Fibroblast of skin of right biceps (primary cell): ENCODE measurements at regions not wholly inside any gene's neighbourhood (a gene's known extent, or its start where the extent isn't known, plus 50 kb on each side); places are given as distances from the start of the nearest gene placed in this dataset.

ENCODE experiments used
- DNase-seq: peaks from one replicate; pipeline ENCODE4 v3.0.0-alpha.2; 2013

DNA sequence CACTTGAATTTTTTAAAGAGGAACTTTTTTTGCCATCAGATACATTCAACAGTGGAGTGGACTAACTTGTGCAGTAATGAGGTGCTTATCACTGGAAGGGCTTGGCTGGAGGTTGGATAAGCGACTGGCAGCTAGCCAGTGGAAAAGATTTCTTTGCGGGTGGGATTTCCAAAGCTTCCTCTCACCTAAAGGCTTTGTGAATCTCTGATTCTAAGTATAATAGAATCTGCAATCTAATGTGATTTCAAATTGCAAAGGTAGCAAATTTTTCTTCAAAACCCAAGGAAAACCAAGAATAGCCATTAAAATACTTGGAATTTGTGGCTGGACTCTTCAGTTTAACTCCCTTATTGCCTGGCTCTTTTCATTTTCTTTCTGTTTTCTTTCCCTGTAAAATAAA is 460.4 kb upstream of the MARCKS start:
- no peak for DNase-seq

- peak; percentile 93 for DNase-seq
Observed at GRCh38 chr6:113397236-113397635, 459.9 kb upstream of the MARCKS start.

DNA sequence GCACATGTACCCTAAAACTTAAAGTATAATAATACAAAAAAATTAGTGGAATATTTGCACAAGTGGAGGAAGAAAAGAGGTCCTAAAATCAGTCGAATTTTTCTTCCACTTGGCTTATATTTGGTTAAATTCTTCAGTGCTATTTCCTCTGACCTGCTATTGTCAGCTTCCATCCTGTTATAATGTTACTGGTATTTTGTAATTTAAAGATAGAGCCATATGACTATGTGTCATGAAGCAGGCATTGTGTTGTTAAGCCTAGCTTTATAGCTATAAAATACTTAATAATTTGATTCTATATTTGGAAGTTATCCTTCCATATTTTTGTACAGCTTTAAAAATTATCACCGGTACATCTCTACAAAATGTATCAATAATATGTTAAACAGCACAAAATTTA is 455.9 kb upstream of the MARCKS start:
- peak; percentile 16 for DNase-seq

GRCh38 chr6:113402544-113402943 is 454.6 kb upstream of the MARCKS start:
- no peak for DNase-seq

DNA sequence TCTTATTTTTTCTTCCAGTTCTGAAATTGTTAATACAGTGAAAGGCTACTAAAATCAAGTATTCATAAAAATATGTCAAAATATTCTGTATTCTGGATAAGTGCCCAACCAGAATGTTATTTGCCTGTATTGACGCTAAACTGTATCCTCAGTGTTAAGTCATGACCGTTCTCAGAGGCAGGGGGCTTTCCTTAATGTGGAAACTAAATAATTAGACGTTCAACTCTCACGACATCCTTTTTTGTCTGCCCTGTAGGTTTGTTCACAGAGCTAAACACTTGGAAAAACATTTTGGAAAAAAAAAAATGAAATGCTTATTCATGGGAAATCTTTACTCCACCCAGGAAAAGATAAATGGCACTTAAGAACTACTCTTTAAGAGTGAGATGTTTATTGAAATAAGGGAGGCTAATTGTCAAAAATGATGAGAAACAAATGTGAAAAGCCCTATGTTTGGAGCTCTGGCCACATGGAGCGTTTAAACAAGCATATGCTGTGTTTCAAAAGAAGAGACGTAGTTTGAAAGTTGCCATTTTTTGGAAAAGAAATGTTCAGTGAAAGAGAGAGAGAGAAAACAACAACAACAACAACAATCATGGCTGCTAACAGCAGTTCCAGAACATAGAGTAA is 453.1 kb upstream of the MARCKS start:
- no peak for DNase-seq

- no peak for DNase-seq
Observed at GRCh38 chr6:113405326-113406047, 451.7 kb upstream of the MARCKS start.

DNA sequence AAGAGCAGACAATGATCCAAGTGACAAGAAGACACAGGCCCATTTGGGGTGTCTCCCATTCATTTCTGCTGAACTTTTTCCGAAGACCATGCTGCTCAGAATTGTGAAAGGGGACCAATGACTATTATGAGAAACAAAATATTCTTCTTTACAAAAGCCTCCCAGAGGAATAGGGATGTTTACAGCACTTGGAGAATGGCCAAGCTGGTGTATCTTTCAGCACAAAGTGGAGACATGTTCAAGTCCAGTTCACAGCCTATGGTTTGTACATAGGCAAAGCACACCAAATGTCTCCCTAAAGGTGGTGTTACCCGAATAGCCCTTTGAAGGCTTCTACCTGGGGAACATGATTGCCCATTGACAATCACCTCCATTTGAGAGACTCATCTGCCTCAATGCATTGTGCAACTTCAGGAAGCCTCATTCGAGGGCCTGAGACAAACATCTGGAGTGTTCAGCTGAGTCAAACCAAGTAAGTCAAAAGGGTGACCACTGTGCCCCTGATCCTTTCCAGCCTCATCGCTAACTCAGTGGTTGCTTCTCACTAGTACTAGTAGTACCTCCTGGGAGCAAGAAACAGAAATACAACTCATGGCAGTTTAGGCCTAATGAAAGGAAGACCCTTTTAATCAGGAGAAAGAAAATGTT is 451.0 kb upstream of the MARCKS start:
- DNase-seq = no peak

DNA sequence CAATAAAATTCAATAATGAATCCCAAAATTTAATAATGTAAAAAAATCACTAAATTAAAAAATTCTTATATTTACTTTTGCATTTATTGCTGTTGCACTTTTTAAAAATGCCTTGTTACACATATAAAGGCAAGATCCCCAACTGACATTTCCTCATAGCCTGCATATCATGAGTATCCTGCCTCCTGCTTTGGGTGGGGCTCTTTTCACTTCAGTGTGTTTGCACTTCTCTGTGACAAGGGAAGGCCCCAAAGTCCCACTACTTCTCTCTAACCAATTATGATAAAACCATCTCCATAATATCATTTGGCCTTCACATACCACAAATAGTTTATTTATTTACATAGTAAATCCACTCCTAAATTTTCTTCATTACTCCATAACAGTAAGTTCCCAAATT is 446.1 kb upstream of the MARCKS start:
- DNase-seq = peak; percentile 41

- DNase-seq = peak; percentile 46
Observed at GRCh38 chr6:113412589-113413357, 444.4 kb upstream of the MARCKS start.

- DNase-seq = peak; percentile 89
Observed at GRCh38 chr6:113414511-113414910, 442.6 kb upstream of the MARCKS start.

- peak; percentile 81 for DNase-seq
Observed at GRCh38 chr6:113416170-113416569, 441.0 kb upstream of the MARCKS start.

DNA sequence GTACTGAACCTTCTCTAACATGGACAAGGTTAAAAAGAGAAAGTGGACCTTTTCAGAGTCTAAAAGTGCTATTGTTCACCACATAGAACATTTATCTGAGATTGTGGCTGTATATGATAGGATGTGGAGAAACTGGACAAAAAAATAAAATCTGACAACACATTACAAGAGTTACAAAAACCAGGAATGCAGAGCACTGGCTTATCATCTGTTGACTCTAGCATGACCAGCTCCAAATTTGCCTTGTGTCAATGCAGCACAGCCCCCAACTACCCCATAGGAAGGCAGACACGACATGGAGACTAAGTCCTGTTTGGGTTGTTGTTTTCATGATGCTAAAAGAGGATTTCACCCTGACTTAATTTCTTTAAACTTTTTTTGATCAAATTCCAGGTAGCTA is 436.9 kb upstream of the MARCKS start:
- no peak for DNase-seq

DNA sequence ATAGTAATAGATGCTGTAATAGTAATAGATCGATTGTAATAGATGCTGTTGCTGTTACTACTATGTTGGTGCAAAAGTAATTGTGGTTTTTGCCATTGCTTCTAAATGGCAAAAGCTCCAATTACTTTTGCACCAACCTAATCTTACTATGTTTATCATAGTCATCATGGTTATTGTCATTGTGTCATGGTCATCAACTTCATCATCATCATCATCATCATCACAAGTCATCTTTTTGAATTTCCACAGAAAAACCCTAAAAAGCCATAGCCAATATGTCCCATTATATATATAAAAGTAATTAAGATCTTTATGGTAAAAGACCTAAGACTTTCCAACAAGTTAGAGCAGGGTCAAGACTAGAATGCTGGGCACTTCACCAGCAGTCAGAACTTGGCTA is 435.1 kb upstream of the MARCKS start:
- DNase-seq = no peak

DNA sequence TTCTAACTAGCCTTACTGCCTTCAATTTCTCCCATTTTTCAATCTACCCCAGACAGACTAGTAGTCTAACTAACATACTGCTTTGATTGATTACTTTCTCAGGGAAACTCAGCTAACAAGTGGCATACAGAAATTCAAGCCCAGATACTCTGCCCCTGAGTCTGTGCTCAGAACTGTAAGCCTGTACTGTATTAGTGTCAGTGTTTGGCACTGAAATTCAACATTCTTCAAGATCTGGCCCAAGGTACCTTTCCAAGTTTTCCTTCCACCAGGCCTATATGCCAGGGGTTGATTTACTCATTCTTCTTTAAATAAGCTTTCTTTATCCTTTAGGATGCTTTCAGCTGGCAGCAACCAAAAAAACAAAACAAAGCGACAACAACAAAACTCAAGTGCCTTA is 433.2 kb upstream of the MARCKS start:
- no peak for DNase-seq

DNA sequence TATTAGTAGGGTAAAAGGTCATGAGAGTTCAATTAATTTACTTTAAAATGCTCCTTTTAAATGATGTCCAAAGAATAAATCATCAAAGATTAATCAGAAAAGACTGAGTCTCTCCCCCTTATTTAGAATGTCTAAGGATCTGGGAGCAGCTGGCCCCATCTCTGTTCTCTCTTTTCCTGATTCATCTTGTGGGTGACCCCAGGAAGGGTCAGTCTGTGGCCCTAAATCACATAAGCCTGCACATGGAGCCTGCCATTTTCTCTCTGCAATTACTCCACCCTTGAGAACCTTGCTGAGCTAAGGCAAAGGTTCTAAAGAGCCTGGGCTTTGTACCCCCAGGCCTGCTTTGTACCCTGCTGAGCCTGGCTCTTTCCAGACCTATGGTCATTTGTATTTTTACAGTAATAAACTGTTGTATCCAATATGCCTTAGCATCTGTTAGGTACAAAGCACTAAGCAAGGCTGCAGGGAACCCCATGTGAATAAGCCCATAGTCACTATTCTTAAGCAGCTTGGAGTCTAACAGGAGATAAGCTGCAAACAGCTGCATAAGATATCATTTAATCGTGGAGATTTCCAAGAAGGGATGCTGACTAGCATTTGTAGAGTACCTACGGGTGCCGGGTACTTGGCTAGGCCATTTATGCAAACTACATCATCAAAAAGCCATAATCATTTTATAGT is 431.0 kb upstream of the MARCKS start:
- no peak for DNase-seq

- no peak for DNase-seq
Observed at GRCh38 chr6:113427617-113428016, 429.5 kb upstream of the MARCKS start.

DNA sequence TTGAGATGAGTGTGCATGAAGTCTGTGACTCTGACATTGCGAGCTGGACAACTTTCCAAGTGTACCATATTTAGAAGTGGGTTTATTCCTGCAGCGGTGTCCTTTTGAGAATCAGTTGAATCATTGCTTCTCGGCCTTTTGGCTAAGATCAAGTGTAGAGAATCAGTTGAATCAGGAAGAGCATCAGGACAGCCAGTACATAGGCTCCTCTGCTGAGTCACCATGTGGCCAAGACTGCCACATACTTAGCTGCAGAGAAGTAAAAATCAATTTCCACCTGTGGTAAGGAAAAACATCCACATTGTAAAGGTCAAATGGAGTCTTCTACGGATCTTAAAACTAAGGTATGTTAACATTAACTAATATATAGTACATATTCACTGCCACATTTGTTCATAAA is 428.4 kb upstream of the MARCKS start:
- DNase-seq = peak; percentile 31

- peak; percentile 37 for DNase-seq
Observed at GRCh38 chr6:113432521-113433334, 424.4 kb upstream of the MARCKS start.

DNA sequence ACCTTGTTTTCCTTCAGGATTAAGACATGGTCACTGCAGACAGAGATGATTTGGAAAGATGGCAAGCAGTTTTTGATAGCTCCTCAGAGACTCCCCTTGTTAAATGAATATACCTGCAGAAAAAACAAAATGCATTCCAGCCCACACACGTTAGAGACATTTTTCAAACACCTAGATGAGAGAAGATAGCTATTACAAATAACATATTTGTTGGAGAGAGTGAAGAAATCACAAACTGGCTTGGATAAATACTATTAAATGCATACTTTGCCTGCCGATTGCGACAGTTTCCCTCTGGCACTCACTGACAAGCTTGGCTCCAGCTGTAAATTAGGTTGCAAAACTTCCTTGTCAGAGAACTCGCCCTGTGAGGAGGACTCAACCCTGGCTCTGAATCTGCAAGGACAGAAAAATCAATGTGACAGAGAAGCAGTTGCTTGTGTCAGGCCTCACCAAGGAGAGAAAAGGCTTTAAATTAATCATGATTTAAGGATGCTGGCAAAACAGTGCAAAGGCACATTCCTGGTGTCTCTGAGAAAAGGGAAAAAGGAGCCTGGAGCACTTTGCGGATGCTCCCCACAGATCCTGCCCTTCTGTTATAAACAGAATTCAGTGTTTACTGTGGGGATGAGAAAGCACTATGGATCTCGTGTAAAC is 423.7 kb upstream of the MARCKS start:
- peak; percentile 85 for DNase-seq

GRCh38 chr6:113434641-113435040 is 422.5 kb upstream of the MARCKS start:
- DNase-seq = no peak

GRCh38 chr6:113437566-113437965 is 419.6 kb upstream of the MARCKS start:
- DNase-seq = peak; percentile 72
